HG03558 (cell line): ENCODE measurements at regions not wholly inside any gene's neighbourhood (a gene's known extent, or its start where the extent isn't known, plus 50 kb on each side); places are given as distances from the start of the nearest gene placed in this dataset.

ENCODE experiments used
- ATAC-seq: cut with Tn5 transposase; IDR thresholded peaks from one replicate; pipeline ENCODE4 v1.9.1; 2021; ENCODE audit warnings: moderate number of reproducible peaks; ENCODE audit not compliant: unreplicated experiment; ENCODE audit errors: extremely low read depth

- no peak for ATAC-seq
Measured at GRCh38 chr11:31964181-31964580, 126.7 kb upstream of the RCN1 start.

DNA sequence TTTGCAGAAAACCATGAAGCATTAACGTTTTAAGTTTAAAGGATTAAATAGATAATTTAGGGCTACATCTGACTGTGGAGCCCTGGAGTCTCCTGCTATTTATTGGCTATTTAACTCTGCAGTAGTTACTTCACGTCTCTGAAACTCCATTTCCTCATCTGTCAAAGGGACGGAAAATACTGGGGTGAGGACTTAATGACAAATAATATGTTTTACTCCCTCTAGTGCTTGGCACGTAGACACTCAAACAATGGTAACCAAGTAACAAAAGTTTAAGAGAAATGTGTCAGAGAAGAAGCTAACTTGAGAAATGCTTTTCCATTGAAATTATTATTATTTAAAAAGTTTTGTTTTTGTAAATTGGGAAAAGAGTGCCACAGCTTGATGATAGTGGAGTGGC lies 130.7 kb upstream of the RCN1 start:
- no peak for ATAC-seq

DNA sequence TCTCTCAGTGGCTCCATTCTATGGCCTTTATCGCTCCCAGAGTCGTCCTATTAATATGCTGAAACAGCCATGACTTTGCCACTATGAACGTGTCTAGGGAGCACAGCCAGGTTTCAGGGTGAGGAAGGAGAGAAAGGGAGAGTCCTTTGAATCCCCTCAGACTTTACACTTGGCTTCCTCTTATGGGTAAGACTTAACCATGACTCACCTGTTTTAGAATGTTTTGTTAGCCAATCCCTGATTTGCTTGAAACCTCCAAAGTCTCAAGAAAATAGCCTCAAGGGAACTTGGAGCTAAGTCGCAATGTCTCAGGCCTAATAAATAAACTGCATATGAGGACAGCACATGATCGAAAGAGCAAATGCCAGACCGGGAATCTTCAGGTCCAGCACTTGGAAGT lies 131.2 kb upstream of the RCN1 start:
- no peak for ATAC-seq

- ATAC-seq, result peak; percentile 79
Measured at GRCh38 chr11:31958076-31958735, 132.7 kb upstream of the RCN1 start.

DNA sequence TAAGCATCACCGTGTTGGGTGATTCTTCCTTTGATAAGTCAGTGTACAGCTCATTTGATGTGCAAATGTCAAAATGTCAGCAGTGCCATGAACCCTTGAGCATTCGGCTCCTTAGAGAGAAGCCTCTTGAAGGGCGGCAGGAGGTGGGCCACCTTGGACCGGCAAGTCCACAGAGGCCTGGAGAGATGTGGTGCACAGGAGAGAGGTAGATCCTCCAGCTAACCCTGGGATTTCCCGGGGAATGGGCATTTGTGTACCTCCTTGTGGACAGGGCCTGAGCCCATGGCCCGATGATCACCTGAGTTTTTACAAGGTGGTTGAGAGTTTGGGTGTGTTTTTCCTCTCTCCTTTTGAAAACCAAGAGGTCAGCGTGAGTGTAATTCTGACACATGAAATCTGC lies 133.2 kb upstream of the RCN1 start:
- ATAC-seq, result no peak

GRCh38 chr11:31956310-31956709 lies 134.6 kb upstream of the RCN1 start:
- ATAC-seq, result no peak

GRCh38 chr11:31955838-31956237 lies 135.0 kb upstream of the RCN1 start:
- ATAC-seq, result no peak

- ATAC-seq, result no peak
Measured at GRCh38 chr11:31953803-31954327, 137.0 kb upstream of the RCN1 start.

DNA sequence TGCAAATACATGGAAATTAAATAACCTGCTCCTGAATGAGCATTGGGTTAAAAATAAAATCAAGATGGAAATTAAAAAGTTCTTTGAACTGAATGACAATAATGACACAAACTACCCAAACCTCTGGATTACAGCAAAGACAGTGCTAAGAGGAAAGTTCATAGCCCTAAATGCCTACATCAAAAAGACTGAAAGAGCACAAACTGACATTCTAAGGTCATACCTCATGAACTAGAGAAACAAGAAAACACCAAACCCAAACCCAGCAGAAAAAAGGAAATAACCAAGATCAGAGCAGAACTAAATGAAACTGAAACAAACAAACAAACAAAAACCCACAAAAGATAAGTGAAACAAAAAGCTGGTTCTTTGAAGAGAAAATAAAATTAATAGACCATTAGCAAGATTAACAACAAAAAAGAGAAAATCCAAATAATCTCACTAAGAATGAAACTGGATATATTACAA lies 138.6 kb upstream of the PAX6 start:
- peak; percentile 77 for ATAC-seq

DNA sequence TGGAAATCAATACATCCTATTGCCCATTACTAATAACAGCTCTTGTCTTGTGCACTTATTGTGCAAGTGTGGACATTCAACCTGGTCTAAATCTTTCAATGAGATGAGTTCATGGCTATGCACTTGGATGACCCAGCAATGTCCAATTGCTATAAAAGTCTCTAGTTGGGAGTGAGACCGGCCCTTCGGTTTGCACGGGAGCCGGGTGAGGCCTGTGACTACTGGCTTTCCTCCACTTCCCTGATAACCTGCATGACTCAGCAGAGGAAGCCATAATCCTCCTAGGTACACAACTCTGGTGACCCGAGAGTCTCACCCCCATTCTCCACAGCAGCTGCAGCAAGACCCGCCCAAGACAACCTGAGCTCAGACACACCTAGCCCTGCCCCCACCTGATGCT lies 135.9 kb upstream of the PAX6 start:
- ATAC-seq, result no peak

- peak; percentile 94 for ATAC-seq
Measured at GRCh38 chr11:31943056-31943780, 132.1 kb upstream of the PAX6 start.

GRCh38 chr11:31940371-31941037 lies 129.4 kb upstream of the PAX6 start:
- no peak for ATAC-seq

DNA sequence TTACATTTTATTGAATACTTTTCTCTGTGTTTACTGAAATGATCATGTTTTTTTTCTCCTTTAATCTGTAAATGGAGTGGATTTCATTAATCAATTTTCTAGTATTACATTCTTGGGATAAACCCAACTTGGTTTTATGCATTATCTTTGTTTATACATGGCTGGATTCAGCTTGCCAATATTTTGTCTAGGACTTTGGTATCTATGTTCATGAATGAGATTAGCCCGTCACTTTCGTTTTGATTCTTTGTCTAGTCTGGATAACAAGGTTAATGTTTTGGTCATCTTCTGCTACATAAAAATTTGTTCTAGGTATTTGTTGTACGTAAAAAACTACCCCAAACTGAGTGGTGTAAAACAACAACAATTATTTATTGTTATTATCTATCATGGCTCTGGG lies 127.9 kb upstream of the PAX6 start:
- no peak for ATAC-seq

- no peak for ATAC-seq
Measured at GRCh38 chr11:31936312-31936711, 125.2 kb upstream of the PAX6 start.

GRCh38 chr11:31932879-31933278 lies 121.8 kb upstream of the PAX6 start:
- ATAC-seq, result no peak

DNA sequence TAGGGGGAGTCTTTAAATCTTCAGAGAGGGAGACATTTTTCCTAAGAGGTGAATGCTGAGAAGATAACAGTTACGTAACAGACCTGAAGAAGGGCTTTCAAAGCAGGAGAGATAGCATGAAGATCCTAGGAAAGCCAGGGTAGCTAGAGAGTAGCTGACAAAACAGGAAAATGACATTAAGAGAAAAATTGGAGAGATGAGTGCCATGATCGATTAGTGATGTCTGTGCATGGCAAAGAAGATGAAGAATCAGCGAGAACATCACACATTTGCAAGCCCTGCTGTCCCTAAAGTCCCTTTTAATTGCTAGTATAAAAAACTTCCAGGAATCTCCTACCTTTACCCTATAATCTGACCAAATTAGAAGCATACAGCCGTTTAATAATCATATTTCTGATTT lies 116.9 kb upstream of the PAX6 start:
- ATAC-seq, result no peak

DNA sequence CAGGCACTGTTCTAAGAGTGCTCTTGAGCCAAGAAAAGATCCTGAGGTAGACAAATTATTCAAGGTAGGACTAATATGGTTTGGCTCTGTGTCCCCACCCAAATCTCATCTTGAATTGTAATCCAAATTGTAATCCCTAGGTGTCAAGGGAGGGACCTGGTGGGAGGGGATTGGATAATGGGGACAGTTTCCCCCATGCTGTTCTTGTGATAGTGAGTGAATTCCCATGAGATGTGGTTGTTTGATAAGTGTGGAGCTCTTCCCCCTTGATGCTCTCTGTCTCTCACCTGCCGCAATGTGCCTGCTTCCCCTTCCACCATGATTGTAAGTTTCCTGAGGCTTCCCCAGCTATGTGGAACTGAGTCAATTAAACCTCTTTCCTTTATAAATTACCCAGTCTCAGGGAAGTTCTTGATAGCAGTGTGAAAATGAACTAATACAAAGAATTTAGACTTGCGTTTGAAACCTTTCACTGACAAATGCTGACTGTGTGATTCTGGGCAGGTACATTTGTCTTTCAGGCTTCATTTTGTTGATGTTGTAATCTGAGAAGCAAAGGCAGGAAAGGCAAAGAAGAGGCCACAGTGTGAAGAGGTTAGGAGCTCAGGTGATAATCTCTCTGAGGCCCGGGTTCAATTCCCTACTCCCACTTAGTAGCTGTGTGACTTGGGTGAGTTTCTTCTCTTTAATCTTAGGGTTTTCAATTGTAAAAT lies 115.8 kb upstream of the PAX6 start:
- no peak for ATAC-seq

GRCh38 chr11:31926106-31926505 lies 115.0 kb upstream of the PAX6 start:
- ATAC-seq, result no peak

DNA sequence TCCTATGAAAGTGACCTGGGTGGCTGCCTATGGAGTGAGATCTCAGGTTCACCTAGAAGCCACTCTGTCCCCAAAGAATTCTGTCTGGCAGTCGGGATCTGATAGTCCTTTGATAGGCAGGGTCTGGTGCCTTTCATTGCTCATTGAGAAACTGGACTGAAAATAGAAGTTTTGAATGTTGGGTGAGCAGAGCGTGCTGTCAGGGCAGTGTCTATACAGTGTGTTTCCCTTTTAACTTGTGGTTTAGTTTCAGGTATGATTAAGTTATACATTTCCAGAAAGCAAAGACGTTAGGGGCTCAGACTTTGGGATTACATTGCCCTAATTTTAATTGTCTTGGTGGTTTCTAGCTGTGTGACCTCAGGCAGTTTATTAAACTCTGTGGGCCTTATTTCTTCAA lies 111.3 kb upstream of the PAX6 start:
- no peak for ATAC-seq

- ATAC-seq, result no peak
Measured at GRCh38 chr11:31921081-31921480, 110.0 kb upstream of the PAX6 start.

DNA sequence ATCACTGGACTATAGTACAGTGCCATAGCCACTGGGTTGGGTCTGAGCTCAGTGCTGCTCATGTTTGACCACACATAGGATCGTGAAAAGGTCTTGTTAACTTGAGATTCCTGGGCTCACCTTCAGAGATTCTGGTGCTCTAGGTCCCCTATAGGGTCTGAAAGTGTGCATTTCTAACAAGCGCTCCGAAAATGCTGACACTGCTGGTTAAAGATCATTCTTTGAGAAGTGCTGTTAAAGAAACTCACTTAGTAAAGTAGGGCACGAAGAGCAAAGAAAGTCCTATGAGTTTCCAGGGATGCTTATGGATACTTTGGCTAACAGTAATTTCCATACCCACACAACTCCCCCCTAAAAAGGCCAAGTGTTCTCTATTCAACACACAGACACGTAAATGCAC lies 108.1 kb upstream of the PAX6 start:
- ATAC-seq, result no peak
